Stomach (tissue), 4 donors: ENCODE measurements at regions not wholly inside any gene's neighbourhood (a gene's known extent, or its start where the extent isn't known, plus 50 kb on each side); places are given as distances from the start of the nearest gene placed in this dataset.

ENCODE experiments used
- POLR2A ChIP-seq, 4 donors: fragments of 450-650 bp; IDR thresholded peaks; one replicate each; pipeline ENCODE4 v1.6.1; 2016; ENCODE audit warnings: antibody characterized with exemption in 4 of 4, control low read depth in 2 of 4, mild to moderate bottlenecking in 1 of 4, moderate library complexity in 1 of 4
- TF ChIP-seq, protein P1 (sequence below), 7 experiments: fragments of 450-650 bp in 4 of 7; fragments of 200-600 bp in 3 of 7; sonication (generic) in 3 of 7; IDR thresholded peaks; one replicate each; pipeline ENCODE4 v1.5.1; 2016 to 2019; ENCODE audit warnings: antibody characterized with exemption in 7 of 7, control low read depth in 2 of 7, mild to moderate bottlenecking in 1 of 7

GRCh38 chr16:54544553-54545180 is 258.1 kb upstream of the IRX3 start:
- TF ChIP-seq, protein P1, sequence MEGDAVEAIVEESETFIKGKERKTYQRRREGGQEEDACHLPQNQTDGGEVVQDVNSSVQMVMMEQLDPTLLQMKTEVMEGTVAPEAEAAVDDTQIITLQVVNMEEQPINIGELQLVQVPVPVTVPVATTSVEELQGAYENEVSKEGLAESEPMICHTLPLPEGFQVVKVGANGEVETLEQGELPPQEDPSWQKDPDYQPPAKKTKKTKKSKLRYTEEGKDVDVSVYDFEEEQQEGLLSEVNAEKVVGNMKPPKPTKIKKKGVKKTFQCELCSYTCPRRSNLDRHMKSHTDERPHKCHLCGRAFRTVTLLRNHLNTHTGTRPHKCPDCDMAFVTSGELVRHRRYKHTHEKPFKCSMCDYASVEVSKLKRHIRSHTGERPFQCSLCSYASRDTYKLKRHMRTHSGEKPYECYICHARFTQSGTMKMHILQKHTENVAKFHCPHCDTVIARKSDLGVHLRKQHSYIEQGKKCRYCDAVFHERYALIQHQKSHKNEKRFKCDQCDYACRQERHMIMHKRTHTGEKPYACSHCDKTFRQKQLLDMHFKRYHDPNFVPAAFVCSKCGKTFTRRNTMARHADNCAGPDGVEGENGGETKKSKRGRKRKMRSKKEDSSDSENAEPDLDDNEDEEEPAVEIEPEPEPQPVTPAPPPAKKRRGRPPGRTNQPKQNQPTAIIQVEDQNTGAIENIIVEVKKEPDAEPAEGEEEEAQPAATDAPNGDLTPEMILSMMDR (IDR thresholded peaks at IDR 0.05) = no peak
- TF ChIP-seq POLR2A (IDR thresholded peaks at IDR 0.05) = no peak
